AG09319 (cell line): ENCODE measurements at regions not wholly inside any gene's neighbourhood (a gene's known extent, or its start where the extent isn't known, plus 50 kb on each side); places are given as distances from the start of the nearest gene placed in this dataset.

ENCODE experiments used
- DNase-seq: peaks from one replicate; pipeline ENCODE4 v3.0.0-alpha.2; 2010; ENCODE audit warnings: low read depth; ENCODE audit errors: extremely low read depth
- TF ChIP-seq, protein P1 (sequence below): IDR thresholded peaks from 2 replicates; pipeline ENCODE4 v1.5.1; 2011; ENCODE audit warnings: low read depth, mild to moderate bottlenecking, inconsistent platforms, low read length, moderate library complexity

DNA sequence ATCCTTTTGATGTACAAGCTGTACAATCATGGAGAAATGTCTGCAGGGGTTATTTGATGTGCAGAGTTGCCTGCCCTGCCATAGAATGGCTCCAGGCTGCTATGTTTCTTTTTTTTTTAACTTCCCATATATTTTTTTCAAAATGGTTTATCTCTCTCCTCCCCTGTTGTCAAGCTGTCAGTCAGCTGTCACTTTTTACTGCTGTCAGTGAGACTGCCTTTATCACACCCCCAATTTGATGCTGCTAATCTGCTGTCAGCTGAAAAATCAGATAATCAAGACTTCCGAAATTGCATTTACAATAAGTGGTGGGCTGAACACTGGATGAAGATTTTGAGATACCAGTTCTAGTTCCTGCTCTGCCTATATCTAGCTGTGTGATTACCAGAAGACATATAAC, 382.6 kb downstream of the ZEB2 start:
- DNase-seq, result no peak

DNA sequence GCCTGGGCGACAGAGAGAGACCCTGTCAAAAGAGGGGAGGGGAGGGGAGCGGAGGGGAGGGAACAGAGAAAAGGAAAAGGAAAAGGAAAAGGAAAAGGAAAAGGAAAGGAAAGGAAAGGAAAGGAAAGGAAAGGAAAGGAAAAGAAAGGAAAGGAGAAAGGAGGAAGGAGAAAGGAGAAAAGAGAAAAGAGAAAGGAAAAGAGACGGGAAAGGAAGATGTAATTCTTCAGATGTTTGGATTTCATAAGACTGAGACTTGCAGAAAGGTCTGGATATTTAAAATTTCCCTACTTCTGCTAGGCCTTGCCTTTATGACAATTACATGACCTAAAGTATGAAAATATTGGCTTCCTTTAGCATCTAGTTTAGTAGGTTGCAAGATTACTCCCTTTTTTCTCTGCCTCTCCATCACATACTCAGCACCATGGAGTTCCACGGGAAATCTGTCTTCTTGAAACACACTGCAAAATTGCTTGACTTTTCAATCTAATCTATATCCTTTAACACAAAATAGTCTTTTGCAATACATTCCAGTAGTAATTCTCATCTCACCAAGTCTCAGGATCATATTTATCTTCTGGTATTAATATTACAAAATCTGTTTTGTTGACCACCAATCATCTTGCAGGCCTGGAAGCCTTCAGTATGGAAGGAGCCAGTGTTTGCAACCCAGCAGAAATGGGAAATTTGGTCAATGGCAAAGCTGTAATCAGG, 383.5 kb downstream of the ZEB2 start:
- TF ChIP-seq, protein P1, sequence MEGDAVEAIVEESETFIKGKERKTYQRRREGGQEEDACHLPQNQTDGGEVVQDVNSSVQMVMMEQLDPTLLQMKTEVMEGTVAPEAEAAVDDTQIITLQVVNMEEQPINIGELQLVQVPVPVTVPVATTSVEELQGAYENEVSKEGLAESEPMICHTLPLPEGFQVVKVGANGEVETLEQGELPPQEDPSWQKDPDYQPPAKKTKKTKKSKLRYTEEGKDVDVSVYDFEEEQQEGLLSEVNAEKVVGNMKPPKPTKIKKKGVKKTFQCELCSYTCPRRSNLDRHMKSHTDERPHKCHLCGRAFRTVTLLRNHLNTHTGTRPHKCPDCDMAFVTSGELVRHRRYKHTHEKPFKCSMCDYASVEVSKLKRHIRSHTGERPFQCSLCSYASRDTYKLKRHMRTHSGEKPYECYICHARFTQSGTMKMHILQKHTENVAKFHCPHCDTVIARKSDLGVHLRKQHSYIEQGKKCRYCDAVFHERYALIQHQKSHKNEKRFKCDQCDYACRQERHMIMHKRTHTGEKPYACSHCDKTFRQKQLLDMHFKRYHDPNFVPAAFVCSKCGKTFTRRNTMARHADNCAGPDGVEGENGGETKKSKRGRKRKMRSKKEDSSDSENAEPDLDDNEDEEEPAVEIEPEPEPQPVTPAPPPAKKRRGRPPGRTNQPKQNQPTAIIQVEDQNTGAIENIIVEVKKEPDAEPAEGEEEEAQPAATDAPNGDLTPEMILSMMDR, result no peak
- no peak for DNase-seq

More for the DNA sequence above, 382.6 kb downstream of the ZEB2 start:
- TF ChIP-seq, protein P1, result no peak

DNA sequence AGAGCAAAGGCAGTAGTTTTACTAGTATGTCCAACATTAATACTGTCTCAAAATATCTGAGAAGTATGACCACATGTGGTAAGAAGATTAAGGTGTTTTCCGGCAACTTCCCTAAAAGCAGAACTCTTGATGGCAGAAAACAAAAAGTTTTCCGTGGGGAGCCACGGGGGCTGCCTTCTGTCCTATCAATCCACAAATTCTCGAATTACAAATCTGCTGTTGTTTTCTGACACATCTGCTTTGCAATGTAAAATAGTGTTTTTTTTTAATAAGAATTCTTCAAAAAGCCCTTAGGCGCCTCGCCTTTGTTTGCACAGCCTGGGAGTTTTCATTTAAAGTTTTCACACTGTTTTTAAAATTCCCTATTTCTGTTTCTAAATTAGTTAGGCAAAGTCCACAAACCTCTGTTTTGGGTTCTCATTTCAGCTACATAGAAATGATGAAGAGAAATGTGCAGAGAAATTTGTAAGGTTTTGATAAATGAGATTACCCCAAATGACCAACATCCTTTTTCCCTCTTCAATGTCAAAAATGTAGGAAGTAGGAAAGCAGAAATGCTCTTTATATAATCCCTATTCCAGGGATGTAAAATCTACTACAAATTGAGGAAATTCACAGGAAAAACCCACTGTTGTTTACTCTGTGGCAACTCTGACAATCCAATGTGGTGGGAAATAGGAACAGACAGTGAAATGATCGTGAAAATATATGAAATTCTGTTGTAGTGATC, 385.8 kb downstream of the ZEB2 start:
- TF ChIP-seq, protein P1, result no peak
- no peak for DNase-seq

DNA sequence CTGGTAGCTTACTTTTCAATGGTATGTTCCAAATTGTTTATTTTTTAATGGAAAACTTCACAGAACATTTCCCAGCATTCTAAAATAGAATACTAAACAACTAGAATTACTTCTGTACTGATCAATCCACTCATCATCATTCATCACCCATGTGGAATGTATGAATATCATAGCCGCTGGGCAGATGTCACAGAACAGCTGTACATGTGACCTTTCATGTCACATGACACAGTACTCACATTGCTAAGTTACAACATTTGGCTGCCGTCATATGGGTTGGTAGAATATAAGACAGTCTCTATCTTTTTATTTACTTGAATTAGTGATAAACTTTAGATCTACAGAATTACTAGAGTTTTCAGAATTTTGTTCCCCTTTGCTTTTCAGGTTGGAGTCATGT, 387.6 kb downstream of the ZEB2 start:
- TF ChIP-seq, protein P1, result no peak
- no peak for DNase-seq

DNA sequence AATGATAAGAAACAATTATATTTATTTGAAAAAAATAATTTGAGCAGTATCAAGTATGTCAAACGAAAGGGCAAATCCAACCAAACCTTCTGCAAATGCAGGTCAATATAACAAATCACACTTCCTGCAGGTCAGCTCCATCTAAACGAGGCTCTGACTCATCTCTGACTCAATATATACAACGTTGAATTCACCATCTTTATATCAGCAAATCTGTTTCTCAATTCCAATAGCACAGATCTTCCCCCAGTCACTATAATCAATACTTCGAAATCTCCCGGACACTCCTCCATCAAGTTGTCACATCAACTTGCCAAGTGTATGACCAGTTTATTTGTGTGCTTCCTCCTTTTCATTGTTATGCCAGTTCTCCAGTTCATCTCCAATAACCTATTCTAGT, 388.9 kb downstream of the ZEB2 start:
- DNase-seq, result no peak
- TF ChIP-seq, protein P1, result no peak

DNA sequence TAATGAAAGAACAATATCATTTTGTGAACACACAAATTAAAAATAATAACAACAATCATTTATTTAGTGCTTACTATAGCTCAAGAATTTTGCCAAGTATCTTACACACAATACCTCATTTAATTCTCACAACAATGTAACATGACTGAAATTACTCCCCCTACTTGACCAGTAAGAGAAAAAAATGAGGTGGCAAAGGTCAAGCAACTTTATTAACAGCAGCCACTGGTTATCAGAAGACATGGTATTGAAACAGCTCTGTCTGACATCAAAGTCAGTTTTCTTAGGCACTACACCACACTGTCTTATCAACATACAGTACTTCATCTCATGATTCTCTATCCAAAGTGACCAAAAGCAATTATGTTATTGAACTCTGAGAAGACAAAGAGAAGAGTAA, 389.4 kb downstream of the ZEB2 start:
- TF ChIP-seq, protein P1, result no peak
- no peak for DNase-seq

- TF ChIP-seq, protein P1, result no peak
- no peak for DNase-seq
These were observed 391.7 kb downstream of the ZEB2 start for GRCh38 chr2:144128130-144128746.
